ENCODE measurements at regions not wholly inside any gene's neighbourhood (a gene's known extent, or its start where the extent isn't known, plus 50 kb on each side); places are given as distances from the start of the nearest gene placed in this dataset.

GRCh38 chr4:129344058-129344457 is 248.1 kb downstream of the C4orf33 start:
- TF ChIP-seq CTCF (IDR thresholded peaks at IDR 0.05) = peak; percentile 21 to 59 (median 51)
- TF ChIP-seq POLR2A (IDR thresholded peaks at IDR 0.05) = no peak

Data from testis (tissue), 2 donors.